ENCODE measurements at regions not wholly inside any gene's neighbourhood (a gene's known extent, or its start where the extent isn't known, plus 50 kb on each side); places are given as distances from the start of the nearest gene placed in this dataset.
A peak's percentile ranks its signal among the peaks of the same experiment; 100 is the strongest.
"Not testable (repeated sequence)": the region's sequence is repeated elsewhere in the genome, so short reads cannot be mapped to it uniquely, and the experiment has no call there.

- no peaks in the 10 kb centered on the region for H3K36me3 ChIP-seq (ENCODE audit: control insufficient read depth, insufficient read depth, low read length, severe bottlenecking)
- no peak overlapping the region for H3K4me3 ChIP-seq (ENCODE audit: low read length)
- no peak overlapping the region for H3K9ac ChIP-seq (ENCODE audit: low read length)
- H3K4me1 ChIP-seq (ENCODE audit: control insufficient read depth, insufficient read depth, low read length): peaks cover 14% of the 10 kb centered on the region
- H3K9me3 ChIP-seq (ENCODE audit: control insufficient read depth, low read length): no peaks in the 10 kb centered on the region
- no peaks in the 10 kb centered on the region for H3K27me3 ChIP-seq (replicated peaks; ENCODE audit: control insufficient read depth, insufficient read depth, low read length)
- no peak for DNase-seq (ENCODE audit: low read depth)
These were observed 77.4 kb upstream of the CEP162 start for GRCh38 chr6:84304881-84305280.

GRCh38 chr6:84291033-84291432 is 63.6 kb upstream of the CEP162 start:
- H3K4me3 ChIP-seq (ENCODE audit: low read length); DNase-seq (ENCODE audit: low read depth); H3K4me1 ChIP-seq (ENCODE audit: control insufficient read depth, insufficient read depth, low read length); H3K9ac ChIP-seq (ENCODE audit: low read length); H3K27me3 ChIP-seq (replicated peaks; ENCODE audit: control insufficient read depth, insufficient read depth, low read length); H3K36me3 ChIP-seq (ENCODE audit: control insufficient read depth, insufficient read depth, low read length, severe bottlenecking): not testable (repeated sequence)
- H3K9me3 ChIP-seq (ENCODE audit: control insufficient read depth, low read length): peaks cover 26% of the 10 kb centered on the region

GRCh38 chr6:84284428-84285049 is 57.1 kb upstream of the CEP162 start:
- Histone ChIP-seq H3K27me3 (replicated peaks; ENCODE audit: control insufficient read depth, insufficient read depth, low read length) (no peaks in the 10 kb centered on the region), H3K4me1 (ENCODE audit: control insufficient read depth, insufficient read depth, low read length) (peaks cover 29% of the 10 kb centered on the region), H3K36me3 (ENCODE audit: control insufficient read depth, insufficient read depth, low read length, severe bottlenecking) (no peaks in the 10 kb centered on the region), H3K9me3 (ENCODE audit: control insufficient read depth, low read length) (no peaks in the 10 kb centered on the region), H3K9ac (ENCODE audit: low read length) (no peak overlapping the region), H3K4me3 (ENCODE audit: low read length) (no peak overlapping the region)
- peak; percentile 5 for DNase-seq (ENCODE audit: low read depth)

- Histone ChIP-seq H3K4me3 (ENCODE audit: low read length) (no peak overlapping the region), H3K27me3 (replicated peaks; ENCODE audit: control insufficient read depth, insufficient read depth, low read length) (no peaks in the 10 kb centered on the region), H3K9me3 (ENCODE audit: control insufficient read depth, low read length) (no peaks in the 10 kb centered on the region), H3K36me3 (ENCODE audit: control insufficient read depth, insufficient read depth, low read length, severe bottlenecking) (no peaks in the 10 kb centered on the region), H3K9ac (ENCODE audit: low read length) (no peak overlapping the region), H3K4me1 (ENCODE audit: control insufficient read depth, insufficient read depth, low read length) (peaks cover 31% of the 10 kb centered on the region)
- no peak for DNase-seq (ENCODE audit: low read depth)
These were observed 55.1 kb upstream of the CEP162 start for GRCh38 chr6:84282550-84282949.

GRCh38 chr6:84280639-84281038 is 53.2 kb upstream of the CEP162 start:
- H3K9me3 ChIP-seq (ENCODE audit: control insufficient read depth, low read length): no peaks in the 10 kb centered on the region
- DNase-seq (ENCODE audit: low read depth): no peak
- no peak overlapping the region for H3K9ac ChIP-seq (ENCODE audit: low read length)
- no peaks in the 10 kb centered on the region for H3K27me3 ChIP-seq (replicated peaks; ENCODE audit: control insufficient read depth, insufficient read depth, low read length)
- H3K4me3 ChIP-seq (ENCODE audit: low read length): peak overlapping the region; percentile 13
- no peaks in the 10 kb centered on the region for H3K36me3 ChIP-seq (ENCODE audit: control insufficient read depth, insufficient read depth, low read length, severe bottlenecking)
- H3K4me1 ChIP-seq (ENCODE audit: control insufficient read depth, insufficient read depth, low read length): peaks cover 31% of the 10 kb centered on the region

GRCh38 chr6:84280030-84280429 is 52.6 kb upstream of the CEP162 start:
- H3K9ac ChIP-seq (ENCODE audit: low read length): no peak overlapping the region
- no peaks in the 10 kb centered on the region for H3K36me3 ChIP-seq (ENCODE audit: control insufficient read depth, insufficient read depth, low read length, severe bottlenecking)
- H3K27me3 ChIP-seq (replicated peaks; ENCODE audit: control insufficient read depth, insufficient read depth, low read length): no peaks in the 10 kb centered on the region
- no peaks in the 10 kb centered on the region for H3K9me3 ChIP-seq (ENCODE audit: control insufficient read depth, low read length)
- peaks cover 31% of the 10 kb centered on the region for H3K4me1 ChIP-seq (ENCODE audit: control insufficient read depth, insufficient read depth, low read length)
- no peak for DNase-seq (ENCODE audit: low read depth)
- H3K4me3 ChIP-seq (ENCODE audit: low read length): no peak overlapping the region

- H3K4me1 ChIP-seq (ENCODE audit: control insufficient read depth, insufficient read depth, low read length): peaks cover 31% of the 10 kb centered on the region
- no peaks in the 10 kb centered on the region for H3K36me3 ChIP-seq (ENCODE audit: control insufficient read depth, insufficient read depth, low read length, severe bottlenecking)
- no peak for DNase-seq (ENCODE audit: low read depth)
These were observed 51.0 kb upstream of the CEP162 start for GRCh38 chr6:84278321-84278998.

More at GRCh38 chr6:84278321-84278998, 51.0 kb upstream of the CEP162 start:
- Histone ChIP-seq H3K9ac (ENCODE audit: low read length) (no peak overlapping the region), H3K4me3 (ENCODE audit: low read length) (no peak overlapping the region), H3K27me3 (replicated peaks; ENCODE audit: control insufficient read depth, insufficient read depth, low read length) (no peaks in the 10 kb centered on the region), H3K9me3 (ENCODE audit: control insufficient read depth, low read length) (no peaks in the 10 kb centered on the region)

All from adipocyte (in vitro differentiated cells).